Activated CD4-positive, CD25-positive, alpha-beta regulatory T cell treated with anti-CD3 and anti-CD28 coated beads, Interleukin-2, amount 50 U/mL, for 24 hours (primary cell): ENCODE measurements at regions not wholly inside any gene's neighbourhood (a gene's known extent, or its start where the extent isn't known, plus 50 kb on each side); places are given as distances from the start of the nearest gene placed in this dataset.
A peak's percentile ranks its signal among the peaks of the same experiment; 100 is the strongest.

Source experiments
- ATAC-seq, 2 donors: fragments of 150-1000 bp; cut with Tn5 transposase; one replicate each; pipeline ENCODE4 v1.10.0; 2021; ENCODE audit warnings: mild to moderate bottlenecking in 1 of 2, moderate library complexity in 1 of 2

- ATAC-seq: no peak
Observed at GRCh38 chr11:8740129-8740528, 57.5 kb downstream of the RPL27A start.

DNA sequence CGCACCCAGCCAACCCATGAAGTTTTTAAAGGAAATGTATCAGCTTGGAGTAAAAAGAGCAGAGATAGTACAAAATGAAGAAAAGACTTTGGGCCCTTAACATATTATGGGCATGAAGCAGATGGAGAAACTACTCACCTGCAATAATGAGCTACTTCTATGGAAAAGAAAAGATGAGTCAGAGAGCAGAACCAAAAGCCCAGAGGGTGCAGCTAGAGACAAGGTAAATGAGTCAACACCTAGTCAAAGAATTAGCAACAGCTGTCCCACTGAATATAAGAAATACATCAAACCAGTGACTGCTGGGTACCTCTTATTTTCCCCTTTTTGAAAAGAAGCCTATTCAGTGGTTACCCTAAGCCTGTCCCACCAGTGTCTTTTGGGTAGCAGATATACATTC lies 61.8 kb downstream of the RPL27A start:
- ATAC-seq: peak; percentile 89 to 95

- ATAC-seq: no peak
Observed at GRCh38 chr11:8745431-8746253, 63.0 kb downstream of the RPL27A start.

- ATAC-seq: no peak
Observed at GRCh38 chr11:8746331-8746974, 63.9 kb downstream of the RPL27A start.

GRCh38 chr11:8747173-8747572 lies 64.6 kb downstream of the RPL27A start:
- no peak for ATAC-seq

DNA sequence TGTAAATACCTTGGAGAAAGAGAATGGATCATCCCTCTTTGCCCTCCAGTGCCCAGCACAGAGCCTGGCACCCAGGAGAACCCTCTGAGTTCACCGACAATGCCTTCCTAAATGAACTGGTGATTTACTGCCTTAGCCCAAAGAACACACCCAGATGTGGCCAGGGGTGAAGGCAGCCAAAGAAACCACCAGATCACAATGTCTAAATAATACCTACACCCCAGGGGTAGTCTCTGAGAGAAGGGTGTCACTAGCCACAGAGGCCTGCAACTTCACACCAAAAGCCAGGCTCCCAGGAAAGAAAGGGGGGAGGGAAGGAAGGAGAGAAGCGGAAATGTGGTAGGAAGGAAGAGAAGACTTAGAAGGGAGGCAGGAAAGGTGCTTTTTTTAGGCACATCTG lies 65.7 kb downstream of the RPL27A start:
- ATAC-seq: no peak

- ATAC-seq: no peak
Observed at GRCh38 chr11:8749202-8749601, 66.6 kb downstream of the RPL27A start.

DNA sequence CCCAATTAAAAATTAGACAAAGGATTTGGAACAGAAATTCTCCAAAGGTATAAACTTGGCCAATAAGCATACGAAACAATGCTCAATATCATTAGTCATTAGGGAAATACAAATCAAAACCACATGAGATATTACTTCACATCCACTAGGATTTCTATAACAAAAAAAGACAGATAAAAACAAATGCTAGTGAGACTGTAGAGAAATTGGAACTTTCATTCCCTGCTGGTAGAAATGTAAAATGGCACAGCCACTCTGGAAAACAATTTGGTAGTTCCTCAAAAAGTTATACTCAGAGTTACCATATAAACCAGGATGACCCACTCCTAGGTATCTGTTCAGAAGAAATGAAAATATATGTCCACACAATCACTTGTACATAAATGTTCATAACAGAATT lies 71.6 kb downstream of the RPL27A start:
- no peak for ATAC-seq

GRCh38 chr11:8756201-8756600 lies 73.6 kb downstream of the RPL27A start:
- ATAC-seq: no peak

DNA sequence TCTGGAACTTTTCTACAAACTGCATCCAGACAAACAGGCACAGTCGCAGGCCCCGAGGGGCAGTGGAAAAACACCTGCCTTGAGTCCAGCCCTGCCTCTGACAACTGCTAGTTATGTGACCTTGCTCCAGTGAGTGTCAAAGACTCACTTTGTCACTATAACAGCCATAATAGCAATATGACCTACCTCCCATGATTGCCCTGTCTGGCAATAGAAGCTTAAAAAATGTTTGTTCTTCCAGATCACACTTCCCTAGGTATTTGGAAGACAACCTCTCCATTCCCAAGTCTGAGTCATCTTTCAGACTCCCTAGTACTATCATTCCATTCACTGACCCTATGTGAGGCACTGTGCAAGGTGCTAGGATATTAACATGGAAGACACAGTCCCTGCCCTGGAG lies 74.5 kb downstream of the RPL27A start:
- ATAC-seq: no peak

GRCh38 chr11:8757533-8757932 lies 74.9 kb downstream of the RPL27A start:
- no peak for ATAC-seq

DNA sequence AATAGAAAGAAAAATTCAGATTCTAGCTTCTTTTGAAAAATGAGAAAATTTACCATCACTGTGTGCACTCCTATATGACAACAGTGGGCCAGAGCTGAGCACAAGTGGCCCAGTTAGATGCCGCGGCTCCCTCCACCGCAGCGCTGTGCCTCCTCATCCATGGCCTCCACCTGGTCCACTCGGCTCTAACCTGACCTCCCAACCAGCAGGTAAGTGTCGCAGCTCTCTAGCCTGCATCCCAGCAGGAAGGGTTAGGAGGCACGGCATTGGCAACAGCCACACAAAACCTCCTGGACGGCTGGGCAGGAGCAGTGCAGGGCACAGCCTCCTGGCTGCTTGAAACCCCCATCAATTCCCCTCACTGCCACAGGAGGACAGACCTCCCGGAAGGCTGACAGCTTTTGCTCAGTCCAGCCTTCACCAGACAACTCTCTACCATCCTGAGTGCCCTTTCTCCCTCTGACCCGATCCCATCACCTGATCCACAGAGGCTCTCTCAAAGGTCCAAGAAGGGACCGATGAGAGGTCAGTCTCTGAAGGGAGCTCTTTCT lies 76.1 kb downstream of the RPL27A start:
- ATAC-seq: no peak

DNA sequence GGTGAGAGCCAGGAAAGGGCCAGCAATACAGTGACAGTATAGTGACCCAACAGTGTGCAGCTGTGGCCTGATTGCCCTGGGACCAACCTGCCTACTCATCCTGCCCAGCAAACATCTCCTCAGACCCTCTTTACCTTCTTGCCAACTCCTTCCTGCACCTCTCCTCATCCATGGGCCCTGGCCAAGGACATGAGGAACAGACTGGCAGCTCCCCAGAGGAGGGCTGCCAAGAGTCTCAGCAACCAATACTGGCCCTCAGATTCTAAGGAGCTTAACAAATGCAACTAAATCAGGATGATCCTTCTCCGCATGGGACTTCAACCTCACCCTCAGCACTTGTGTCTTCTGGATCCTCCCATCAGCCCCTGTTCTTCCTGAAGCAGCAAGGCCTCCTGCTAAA lies 77.0 kb downstream of the RPL27A start:
- no peak for ATAC-seq

DNA sequence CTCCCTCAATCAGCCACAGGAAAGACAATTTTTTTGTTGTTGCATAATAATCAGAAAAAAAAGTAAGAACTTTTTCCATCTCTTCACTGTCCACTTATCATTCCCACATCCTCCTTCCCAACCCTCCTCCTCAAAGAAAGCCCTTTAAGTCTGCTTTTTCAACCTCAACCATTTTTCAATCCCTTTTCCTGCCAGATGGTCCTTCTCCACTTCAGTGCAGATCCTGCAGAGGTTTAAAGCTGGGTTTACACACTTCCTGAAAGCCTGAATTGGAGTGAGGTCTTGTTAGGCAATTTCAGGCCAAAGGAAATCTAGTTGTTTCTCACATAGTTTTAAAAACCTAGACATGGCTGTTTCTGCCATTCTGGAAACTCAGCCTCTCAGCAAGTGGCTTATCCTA lies 78.3 kb downstream of the RPL27A start:
- ATAC-seq: no peak

GRCh38 chr11:8763070-8763685 lies 80.6 kb downstream of the RPL27A start:
- no peak for ATAC-seq

- ATAC-seq: no peak
Observed at GRCh38 chr11:8765294-8765693, 82.7 kb downstream of the RPL27A start.

DNA sequence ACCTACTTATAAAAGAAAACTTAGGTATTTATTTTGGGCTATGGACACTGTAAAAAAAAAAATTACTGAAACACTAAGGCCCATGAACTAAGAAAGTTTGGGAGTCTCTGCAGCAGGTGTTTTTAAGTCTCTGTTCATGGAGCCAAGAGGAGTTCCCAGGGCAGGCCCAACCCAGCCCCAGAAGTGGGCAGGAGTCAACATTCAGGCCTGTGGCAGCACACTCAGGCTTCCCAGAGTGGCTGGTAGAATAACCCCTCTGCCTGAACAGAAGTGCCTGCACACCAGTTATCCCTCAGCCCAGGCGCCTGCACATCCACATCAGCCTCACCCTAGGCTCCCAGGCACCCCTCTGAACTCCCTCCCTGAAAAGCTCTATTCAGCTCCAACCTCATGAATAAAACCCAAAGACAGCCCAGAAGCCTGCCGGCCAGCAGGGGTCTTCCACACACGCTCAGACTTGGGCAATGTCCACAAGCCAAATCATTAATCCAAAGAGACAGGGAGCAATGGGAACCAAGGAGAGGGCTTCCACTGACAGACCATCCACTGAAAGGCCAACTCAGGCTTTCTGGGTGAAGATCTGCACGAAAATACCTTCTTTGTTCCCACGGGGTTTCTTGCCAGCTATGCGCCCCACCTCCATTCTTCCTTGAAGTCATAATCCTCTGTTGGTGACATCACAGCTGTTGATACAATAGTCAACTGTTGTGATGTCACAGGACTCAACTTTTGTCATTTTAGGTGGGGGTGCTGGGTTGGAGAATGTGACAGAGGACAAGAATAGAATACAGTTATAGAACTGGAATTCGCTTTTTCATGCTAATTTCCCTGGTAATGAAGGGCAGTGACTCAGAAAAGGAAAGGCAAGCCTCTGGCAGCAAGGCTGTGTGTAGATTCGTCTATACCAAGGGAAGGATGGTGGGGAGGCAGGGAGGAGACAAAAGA lies 83.7 kb downstream of the RPL27A start:
- no peak for ATAC-seq

- no peak for ATAC-seq
Observed at GRCh38 chr11:8766988-8767374, 84.4 kb downstream of the RPL27A start.

DNA sequence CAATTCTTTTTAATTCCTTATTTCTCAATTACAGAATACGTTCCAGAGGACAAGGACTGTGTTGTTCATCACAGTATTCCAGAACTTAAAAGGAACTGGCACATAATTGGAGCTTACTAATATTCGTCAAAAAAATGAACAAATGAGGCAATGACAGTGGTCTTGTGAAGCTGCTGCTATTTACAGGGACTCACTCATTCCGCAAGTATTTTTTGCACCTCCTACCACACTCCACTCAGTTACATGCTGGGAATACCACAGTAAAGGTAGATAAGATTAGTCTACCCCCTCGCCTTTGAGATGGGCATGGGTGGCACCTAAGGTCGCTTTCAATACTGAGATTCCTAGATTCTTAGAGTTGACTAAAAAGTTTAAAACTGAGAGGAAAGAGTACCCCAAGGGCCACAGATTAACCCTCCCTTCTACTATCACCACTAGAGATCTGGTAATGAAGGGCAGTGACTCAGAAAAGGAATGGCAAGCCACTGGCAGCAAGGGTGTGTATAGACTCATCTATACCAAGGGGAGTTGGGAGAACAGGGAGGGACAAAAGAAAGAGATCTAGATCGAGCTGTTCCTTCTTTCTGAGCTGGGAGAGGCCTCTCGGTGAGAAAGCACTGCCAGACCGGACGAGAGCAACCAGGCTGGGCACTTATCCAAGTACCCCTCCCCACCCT lies 85.0 kb downstream of the RPL27A start:
- no peak for ATAC-seq

GRCh38 chr11:8768625-8769333 lies 86.2 kb downstream of the RPL27A start:
- ATAC-seq: peak in 1 of 2 donors; percentile 24
